H1 (cell line): ENCODE measurements at regions not wholly inside any gene's neighbourhood (a gene's known extent, or its start where the extent isn't known, plus 50 kb on each side); places are given as distances from the start of the nearest gene placed in this dataset.

Source experiments
- CTCF ChIA-PET: fragments of 300-600 bp; sonication (Branson Sonifier 250); formaldehyde crosslinking; loops from one replicate; lab custom pipeline; 2021; ENCODE audit not compliant: partially characterized antibody; lab: Charles Lee
- POLR2A ChIA-PET: fragments of 300-600 bp; sonication (Branson Sonifier 250); formaldehyde crosslinking; loops from one replicate; lab custom pipeline; 2021; ENCODE audit warnings: inconsistent platforms; ENCODE audit not compliant: partially characterized antibody; lab: Charles Lee
- DNase-seq, 2 experiments: peaks; one replicate each; pipeline versions ENCODE4 v3.0.0 to v3.0.0-alpha.2; 2010 to 2022; ENCODE audit warnings: low spot score in 2 of 2, low read depth in 1 of 2, mixed read lengths in 1 of 2
- FAIRE-seq: peaks from 2 replicates; lab custom pipeline; 2011; peaks lifted over from hg19 to GRCh38; lab: Jason Lieb, UNC
- H2AFZ ChIP-seq: 2 replicates; pipeline ENCODE4 v1.8.1; 2012; ENCODE audit warnings: low read length, inconsistent platforms
- H2AK5ac ChIP-seq: 2 replicates; pipeline ENCODE4 v1.6.1; 2013; ENCODE audit warnings: low read depth, low read length
- H2BK120ac ChIP-seq: replicated peaks from 2 replicates; pipeline ENCODE3; 2013; ENCODE audit warnings: low read depth, low read length, inconsistent platforms
- H2BK12ac ChIP-seq: 2 replicates; pipeline ENCODE4 v1.6.1; 2013; ENCODE audit warnings: low read depth, low read length
- H2BK15ac ChIP-seq: 2 replicates; pipeline ENCODE4 v1.6.1; 2013; ENCODE audit warnings: low read length
- H2BK20ac ChIP-seq: 2 replicates; pipeline ENCODE4 v1.6.1; 2013; ENCODE audit warnings: low read length
- H2BK5ac ChIP-seq: 2 replicates; pipeline ENCODE4 v1.6.1; 2013; ENCODE audit warnings: low read depth, low read length
- H3K14ac ChIP-seq: 2 replicates; pipeline ENCODE4 v1.6.1; 2013; ENCODE audit warnings: inconsistent platforms; ENCODE audit not compliant: insufficient read length
- H3K18ac ChIP-seq: 2 replicates; pipeline ENCODE4 v1.6.1; 2013; ENCODE audit warnings: low read length; ENCODE audit errors: extremely low read depth
- H3K23ac ChIP-seq: 2 replicates; pipeline ENCODE4 v1.6.1; 2013; ENCODE audit warnings: inconsistent platforms; ENCODE audit not compliant: insufficient read length
- H3K23me2 ChIP-seq: 2 replicates; pipeline ENCODE4 v1.6.1; 2013; ENCODE audit warnings: low read depth, low read length
- H3K27ac ChIP-seq: 2 replicates; pipeline ENCODE4 v1.6.1; 2011; ENCODE audit warnings: low read depth, low read length, inconsistent platforms
- H3K27me3 ChIP-seq, 4 experiments: replicated peaks in 1 of 4; 1 replicate in 1 of 4; 2 replicates in 3 of 4; pipeline versions ENCODE4 v1.6.1 to v1.8.1; 2011 to 2013; ENCODE audit warnings: low read length in 3 of 4, mild to moderate bottlenecking in 3 of 4, inconsistent platforms in 2 of 4, mixed read lengths in 2 of 4, moderate library complexity in 1 of 4; ENCODE audit not compliant: control insufficient read depth in 3 of 4, insufficient read depth in 3 of 4; ENCODE audit errors: extremely low read depth in 1 of 4
- H3K36me3 ChIP-seq, 4 experiments: 2 replicates each; pipeline versions ENCODE4 v1.6.1 to v1.8.1; 2011 to 2013; ENCODE audit warnings: mild to moderate bottlenecking in 4 of 4, low read length in 3 of 4, moderate library complexity in 2 of 4, control low read depth in 1 of 4, inconsistent platforms in 1 of 4; ENCODE audit not compliant: insufficient read depth in 4 of 4, control insufficient read depth in 2 of 4
- H3K4ac ChIP-seq: replicated peaks from 2 replicates; pipeline ENCODE3; 2013; ENCODE audit warnings: low read length, low read depth, mixed read lengths, inconsistent platforms; ENCODE audit not compliant: insufficient read length
- H3K4me1 ChIP-seq, 4 experiments: replicated peaks in 1 of 4; 1 replicate in 1 of 4; 2 replicates in 3 of 4; pipeline versions ENCODE4 v1.6.1 to v1.8.1; 2011 to 2013; ENCODE audit warnings: low read length in 3 of 4, inconsistent platforms in 2 of 4, mixed read lengths in 1 of 4; ENCODE audit not compliant: insufficient read depth in 4 of 4, control insufficient read depth in 3 of 4
- H3K4me2 ChIP-seq, 2 experiments: 2 replicates each; pipeline versions ENCODE4 v1.6.1 to v1.8.1; 2011 to 2013; ENCODE audit warnings: low read depth in 2 of 2, low read length in 2 of 2, control low read depth in 1 of 2, inconsistent platforms in 1 of 2, mild to moderate bottlenecking in 1 of 2; ENCODE audit not compliant: insufficient read depth in 1 of 2
- H3K4me3 ChIP-seq, 4 experiments: fragments of 200-600, 300-600 bp in 1 of 4; sonication (generic), shearing (Covaris generic), sonication (Bioruptor Twin) in 1 of 4; 2 replicates each; pipeline versions ENCODE4 v1.5.1 to v1.8.1; 2011 to 2016; ENCODE audit warnings: low read length in 4 of 4, low read depth in 3 of 4, control low read depth in 2 of 4, inconsistent platforms in 2 of 4, mild to moderate bottlenecking in 2 of 4, mixed read lengths in 1 of 4, moderate library complexity in 1 of 4; ENCODE audit not compliant: insufficient read depth in 2 of 4; ENCODE audit errors: extremely low read depth in 1 of 4
- H3K56ac ChIP-seq: replicated peaks from 2 replicates; pipeline ENCODE3; 2013; ENCODE audit warnings: low read depth, mild to moderate bottlenecking, mixed read lengths, low read length, inconsistent platforms; ENCODE audit not compliant: insufficient read length
- H3K79me1 ChIP-seq: 2 replicates; pipeline ENCODE4 v1.6.1; 2013; ENCODE audit warnings: low read depth, low read length, control low read depth
- H3K79me2 ChIP-seq, 2 experiments: 2 replicates each; pipeline versions ENCODE4 v1.6.1 to v1.8.1; 2012 to 2013; ENCODE audit warnings: low read length in 2 of 2, mild to moderate bottlenecking in 2 of 2, inconsistent platforms in 1 of 2; ENCODE audit not compliant: insufficient read depth in 2 of 2, control insufficient read depth in 1 of 2
- H3K9ac ChIP-seq, 4 experiments: replicated peaks in 1 of 4; 1 replicate in 1 of 4; 2 replicates in 3 of 4; pipeline versions ENCODE4 v1.6.1 to v1.8.1; 2011 to 2013; ENCODE audit warnings: low read depth in 3 of 4, low read length in 3 of 4, control low read depth in 2 of 4, mild to moderate bottlenecking in 2 of 4, moderate library complexity in 2 of 4, inconsistent platforms in 1 of 4; ENCODE audit errors: extremely low read depth in 1 of 4
- H3K9me3 ChIP-seq, 2 experiments: 2 replicates each; pipeline versions ENCODE4 v1.6.1 to v1.8.1; 2012 to 2013; ENCODE audit warnings: mild to moderate bottlenecking in 2 of 2, moderate library complexity in 2 of 2, control low read depth in 1 of 2, inconsistent platforms in 1 of 2, low read depth in 1 of 2, low read length in 1 of 2, mixed read lengths in 1 of 2; ENCODE audit not compliant: insufficient read depth in 2 of 2
- H4K20me1 ChIP-seq, 2 experiments: replicated peaks in 1 of 2; 2 replicates each; pipeline versions ENCODE3 to v1.8.1; 2011 to 2013; ENCODE audit warnings: inconsistent platforms in 2 of 2, low read length in 2 of 2, mild to moderate bottlenecking in 1 of 2; ENCODE audit not compliant: insufficient read depth in 2 of 2, control insufficient read depth in 1 of 2
- H4K5ac ChIP-seq: 2 replicates; pipeline ENCODE4 v1.6.1; 2013; ENCODE audit warnings: low read length, low read depth, mixed read lengths, inconsistent platforms; ENCODE audit not compliant: insufficient read length
- H4K8ac ChIP-seq: 2 replicates; pipeline ENCODE4 v1.8.0; 2013; ENCODE audit warnings: mild to moderate bottlenecking, moderate library complexity, low read length, inconsistent platforms; ENCODE audit not compliant: insufficient read depth; ENCODE audit errors: extremely low read depth
- H4K91ac ChIP-seq: replicated peaks from 2 replicates; pipeline ENCODE3; 2013; ENCODE audit warnings: low read length, mixed read lengths, inconsistent platforms; ENCODE audit not compliant: insufficient read length
- BACH1 ChIP-seq: IDR thresholded peaks from 2 replicates; pipeline ENCODE4 v1.6.1; 2012; ENCODE audit warnings: low read length, improper control_type of control experiment
- CHD2 ChIP-seq: IDR thresholded peaks from 2 replicates; pipeline ENCODE4 v1.6.1; 2012; ENCODE audit warnings: low read length, improper control_type of control experiment
- CTCF ChIP-seq, 3 experiments: IDR thresholded peaks; 1 replicate in 2 of 3; 2 replicates in 1 of 3; pipeline versions ENCODE4 v1.5.1 to v1.6.1; 2011; ENCODE audit warnings: low read length in 3 of 3, mild to moderate bottlenecking in 3 of 3, inconsistent platforms in 2 of 3, low read depth in 1 of 3, moderate library complexity in 1 of 3; ENCODE audit not compliant: insufficient read depth in 1 of 3; ENCODE audit errors: control extremely low read depth in 1 of 3
- GTF2F1 ChIP-seq: IDR thresholded peaks from 2 replicates; pipeline ENCODE4 v1.6.1; 2012; ENCODE audit warnings: low read depth, low read length, improper control_type of control experiment, borderline replicate concordance
- PHF8 ChIP-seq: fragments of 200-600 bp; sonication (generic); conservative IDR thresholded peaks from 2 replicates; pipeline ENCODE4 v1.7.1; 2012; ENCODE audit warnings: low read depth, mild to moderate bottlenecking, inconsistent platforms, low read length, moderate library complexity
- POLR2AphosphoS5 ChIP-seq: IDR thresholded peaks from 2 replicates; pipeline ENCODE4 v1.6.1; 2011; ENCODE audit warnings: low read depth, low read length
- SAP30 ChIP-seq: fragments of 300-600 bp; sonication (generic); IDR thresholded peaks from 2 replicates; pipeline ENCODE4 v1.7.1; 2012; ENCODE audit warnings: low read length, moderate library complexity, mild to moderate bottlenecking, inconsistent platforms; ENCODE audit not compliant: insufficient read depth, insufficient replicate concordance
- SIRT6 ChIP-seq: IDR thresholded peaks from one replicate; pipeline ENCODE4 v1.7.1; 2012; ENCODE audit warnings: low read length, inconsistent platforms
- SRF ChIP-seq: IDR thresholded peaks from 2 replicates; pipeline ENCODE4 v1.6.1; 2011; ENCODE audit warnings: mild to moderate bottlenecking, low read depth, low read length, moderate library complexity
- SUZ12 ChIP-seq: fragments of 200-600 bp; sonication (generic); IDR thresholded peaks from 2 replicates; pipeline ENCODE4 v1.6.1; 2012; ENCODE audit warnings: mild to moderate bottlenecking, inconsistent platforms, low read length, moderate library complexity, mixed read lengths
- TCF12 ChIP-seq: IDR thresholded peaks from 2 replicates; pipeline ENCODE4 v1.6.1; 2011; ENCODE audit warnings: low read depth, mild to moderate bottlenecking, low read length
- USF2 ChIP-seq: IDR thresholded peaks from 2 replicates; pipeline ENCODE4 v1.6.1; 2011; ENCODE audit warnings: low read length, improper control_type of control experiment
- WGBS, 2 experiments: shearing (Covaris generic) in 1 of 2; methylation state at CpG; one replicate each; pipeline versions ENCODE4 v1.1.6 to v1.1.7; 2013 to 2015; ENCODE audit warnings: low lambda C conversion rate in 2 of 2, mixed read lengths in 2 of 2, inconsistent platforms in 1 of 2, low coverage in 1 of 2, missing lambda C conversion rate in 1 of 2; ENCODE audit not compliant: insufficient replicate concordance in 2 of 2, insufficient coverage in 1 of 2, insufficient read length in 1 of 2; ENCODE audit errors: extremely low coverage in 1 of 2, missing lambda C conversion rate in 1 of 2; 5-methylcytosine and 5-hydroxymethylcytosine counted together

GRCh38 chr15:53324061-53324460 is 435.4 kb downstream of the WDR72 start:
- Histone ChIP-seq H3K23ac (no peak overlapping the region), H2BK120ac (no peak overlapping the region), H2BK15ac (no peak overlapping the region), H2BK12ac (no peak overlapping the region), H3K56ac (no peak overlapping the region), H2AFZ (no peak overlapping the region), H3K18ac (no peak overlapping the region), H3K4me3 (no peak overlapping the region), H3K27me3 (no peaks in the 10 kb centered on the region), H2BK20ac (no peak overlapping the region), H3K9ac (no peak overlapping the region), H3K4me1 (peaks cover 0 to 5% (median 2%) of the 10 kb centered on the region in 4 experiments; a peak in 1 of 7 replicates), H2AK5ac (no peak overlapping the region), H3K4ac (no peak overlapping the region), H3K27ac (no peak overlapping the region), H3K79me1 (no peaks in the 10 kb centered on the region), H2BK5ac (no peak overlapping the region), H3K4me2 (no peak overlapping the region), H3K36me3 (no peaks in the 10 kb centered on the region), H4K20me1 (no peaks in the 10 kb centered on the region), H3K23me2 (no peaks in the 10 kb centered on the region), H3K14ac (no peak overlapping the region), H4K8ac (no peak overlapping the region), H3K9me3 (no peaks in the 10 kb centered on the region), H3K79me2 (no peaks in the 10 kb centered on the region), H4K5ac (no peak overlapping the region), H4K91ac (no peak overlapping the region)
- POLR2A ChIA-PET: no interaction called here
- FAIRE-seq (no peak), DNase-seq (no peak)
- CTCF ChIA-PET: interaction anchor here (1.3 kb wide), 2 partner anchors 11 to 35 kb away, joined by 3 read pairs; no protein-coding TSS in a partner anchor
- WGBS, 2 experiments: 94% methylated on average over 7 of the region's 7 CpGs; no CpG with 5 or more reads in 1 of the 2 experiments
- TF ChIP-seq POLR2AphosphoS5 (no peak), CHD2 (no peak), SAP30 (no peak), SUZ12 (no peak), GTF2F1 (no peak), SRF (no peak), BACH1 (no peak), SIRT6 (no peak), USF2 (no peak), PHF8 (no peak), TCF12 (no peak), CTCF (IDR thresholded peaks at IDR 0.05; ENCODE audit: control extremely low read depth in 1 of 3, insufficient read depth in 1 of 3, low read depth in 1 of 3, low read length in 3 of 3) (no peak)
